ENCODE measurements at regions not wholly inside any gene's neighbourhood (a gene's known extent, or its start where the extent isn't known, plus 50 kb on each side); places are given as distances from the start of the nearest gene placed in this dataset.

- DNase-seq (ENCODE audit: low read depth), result no peak
- in situ Hi-C loops (cut with HindIII; ENCODE audit: low sequenced_read_pairs), result no loop called here
- TF ChIP-seq CTCF (IDR thresholded peaks at IDR 0.05; ENCODE audit: low read depth, low read length, missing control alignments), result no peak
- H3K4me3 ChIP-seq (ENCODE audit: low read depth, low read length), result no peak overlapping the region
Measured at GRCh38 chr2:239528883-239529282, 128.1 kb upstream of the HDAC4 start.

GRCh38 chr2:239528146-239528545, 127.3 kb upstream of the HDAC4 start:
- no peak for DNase-seq (ENCODE audit: low read depth)
- in situ Hi-C loops (cut with HindIII; ENCODE audit: low sequenced_read_pairs), result no loop called here
- no peak for TF ChIP-seq CTCF (IDR thresholded peaks at IDR 0.05; ENCODE audit: low read depth, low read length, missing control alignments)
- no peak overlapping the region for H3K4me3 ChIP-seq (ENCODE audit: low read depth, low read length)

GRCh38 chr2:239526666-239527415, 126.0 kb upstream of the HDAC4 start:
- TF ChIP-seq CTCF (IDR thresholded peaks at IDR 0.05; ENCODE audit: low read depth, low read length, missing control alignments), result no peak
- no peak for DNase-seq (ENCODE audit: low read depth)
- H3K4me3 ChIP-seq (ENCODE audit: low read depth, low read length), result no peak overlapping the region
- in situ Hi-C loops (cut with HindIII; ENCODE audit: low sequenced_read_pairs), result no loop called here

DNA sequence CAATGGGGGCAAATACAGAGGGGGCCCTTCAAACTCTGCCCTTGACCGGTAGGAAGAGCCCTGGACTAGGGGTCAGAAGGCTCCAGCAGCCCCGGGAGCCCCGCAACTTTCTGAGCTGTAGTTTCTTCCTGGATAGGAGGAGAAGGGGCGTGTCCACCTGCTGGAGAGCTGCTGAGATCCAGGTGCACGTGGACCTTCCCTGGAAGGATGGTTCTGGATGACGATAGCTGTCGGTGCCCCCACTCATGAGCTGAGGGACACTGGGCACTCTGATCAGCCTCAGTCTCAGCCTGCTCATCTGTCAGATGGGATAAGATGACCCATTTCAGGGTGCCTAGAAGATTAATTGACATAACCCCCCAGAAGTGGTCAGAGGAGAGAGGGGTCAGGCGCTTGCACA, 125.2 kb upstream of the HDAC4 start:
- H3K4me3 ChIP-seq (ENCODE audit: low read depth, low read length), result no peak overlapping the region
- in situ Hi-C loops (cut with HindIII; ENCODE audit: low sequenced_read_pairs), result no loop called here
- no peak for DNase-seq (ENCODE audit: low read depth)
- no peak for TF ChIP-seq CTCF (IDR thresholded peaks at IDR 0.05; ENCODE audit: low read depth, low read length, missing control alignments)

- no peak for TF ChIP-seq CTCF (IDR thresholded peaks at IDR 0.05; ENCODE audit: low read depth, low read length, missing control alignments)
- in situ Hi-C loops (cut with HindIII; ENCODE audit: low sequenced_read_pairs), result no loop called here
- no peak overlapping the region for H3K4me3 ChIP-seq (ENCODE audit: low read depth, low read length)
- no peak for DNase-seq (ENCODE audit: low read depth)
Measured at GRCh38 chr2:239523954-239524330, 123.1 kb upstream of the HDAC4 start.

DNA sequence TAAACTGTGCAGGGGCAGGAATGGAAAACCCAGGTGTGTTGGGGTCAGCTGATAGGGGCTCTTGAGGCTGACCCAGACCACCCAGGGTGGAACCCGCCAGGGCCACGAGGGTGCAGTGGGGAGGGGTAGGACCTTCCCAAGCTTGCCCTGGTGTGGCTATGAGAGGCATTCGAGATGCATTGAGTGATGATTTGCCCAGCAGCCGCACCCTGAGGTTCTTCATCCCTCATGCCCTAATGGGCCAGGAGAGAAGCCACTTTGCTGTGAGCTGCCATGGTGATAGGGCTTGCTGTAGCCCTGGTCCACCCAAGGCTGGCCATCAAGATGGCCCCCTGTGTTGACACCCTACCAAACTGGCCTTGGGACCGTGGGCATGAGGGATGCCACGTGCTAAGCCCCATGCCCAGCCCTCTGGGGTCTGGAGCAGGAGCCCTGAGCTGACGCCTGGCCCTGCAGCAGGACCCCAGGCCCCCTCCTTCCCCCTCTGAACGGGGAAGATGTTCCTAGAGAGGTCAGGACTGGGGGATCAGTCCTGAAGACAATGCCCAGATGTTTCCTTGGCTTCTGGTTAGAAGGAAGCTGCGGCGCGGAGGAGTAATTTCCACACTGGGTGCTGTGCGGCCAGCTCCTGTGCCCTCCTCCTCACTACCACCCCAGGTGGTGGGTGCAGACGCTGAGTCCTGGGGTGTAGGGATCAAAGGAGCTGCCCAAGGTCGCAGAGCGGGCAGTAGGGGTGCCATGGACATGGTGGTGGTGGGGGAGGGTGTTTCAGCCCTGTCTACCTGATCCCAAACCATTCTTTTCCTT, 122.5 kb upstream of the HDAC4 start:
- TF ChIP-seq CTCF (IDR thresholded peaks at IDR 0.05; ENCODE audit: low read depth, low read length, missing control alignments), result no peak
- in situ Hi-C loops (cut with HindIII; ENCODE audit: low sequenced_read_pairs), result no loop called here
- no peak for DNase-seq (ENCODE audit: low read depth)

More for the DNA sequence above, 122.5 kb upstream of the HDAC4 start:
- no peak overlapping the region for H3K4me3 ChIP-seq (ENCODE audit: low read depth, low read length)
